ENCODE measurements at regions not wholly inside any gene's neighbourhood (a gene's known extent, or its start where the extent isn't known, plus 50 kb on each side); places are given as distances from the start of the nearest gene placed in this dataset.

GRCh38 chr3:18757476-18757875 is 332.3 kb upstream of the SATB1 start:
- no peak overlapping the region for H3K4me2 ChIP-seq (ENCODE audit: control insufficient read depth, extremely low read depth, insufficient read depth, low read depth, low read length)
- dilution Hi-C loops (cut with MboI; ENCODE audit: extremely low pct_ligation_motif_present, low sequenced_read_pairs) = no loop called here
- no peaks in the 10 kb centered on the region for H4K20me1 ChIP-seq (ENCODE audit: control insufficient read depth, extremely low read depth, insufficient read depth, low read length)
- TF ChIP-seq CTCF (optimal IDR thresholded peaks at IDR 0.05 in 1 of 3, IDR thresholded peaks at IDR 0.05 in 1 of 3, conservative IDR thresholded peaks at IDR 0.05 in 1 of 3; ENCODE audit: extremely low read depth in 1 of 3, insufficient read depth in 2 of 3, low read length in 3 of 3) (no peak), EZH2 (IDR thresholded peaks at IDR 0.05; ENCODE audit: low read length) (no peak)
- H3K9ac ChIP-seq (ENCODE audit: control insufficient read depth, extremely low read depth, insufficient read depth, low read length) = no peak overlapping the region
- H3K9me3 ChIP-seq (ENCODE audit: control insufficient read depth, low read depth, low read length) = no peaks in the 10 kb centered on the region
- no peak overlapping the region for H2AFZ ChIP-seq (ENCODE audit: control insufficient read depth, low read length)
- H3K4me1 ChIP-seq (ENCODE audit: control insufficient read depth, extremely low read depth, insufficient read depth, low read length) = no peaks in the 10 kb centered on the region
- H3K9me1 ChIP-seq (ENCODE audit: control insufficient read depth, extremely low read depth, insufficient read depth, low read length) = no peaks in the 10 kb centered on the region
- FAIRE-seq = no peak
- no peak overlapping the region for H3K4me3 ChIP-seq (ENCODE audit: control insufficient read depth in 2 of 3, extremely low read depth in 1 of 3, insufficient read depth in 2 of 3, low read depth in 1 of 3, low read length in 3 of 3)
- H3K27me3 ChIP-seq (ENCODE audit: control insufficient read depth, extremely low read depth, insufficient read depth, low read length) = no peaks in the 10 kb centered on the region
- no peak for DNase-seq (ENCODE audit: low read depth, low spot score)
- no peaks in the 10 kb centered on the region for H3K79me2 ChIP-seq (ENCODE audit: control insufficient read depth, insufficient read depth, low read length)
- H3K36me3 ChIP-seq (ENCODE audit: control insufficient read depth in 2 of 2, extremely low read depth in 1 of 2, insufficient read depth in 2 of 2, low read length in 2 of 2) = no peaks in the 10 kb centered on the region
- H3K27ac ChIP-seq (ENCODE audit: control insufficient read depth, insufficient read depth, low read length) = no peak overlapping the region

- Histone ChIP-seq H3K9me3 (ENCODE audit: control insufficient read depth, low read depth, low read length) (no peaks in the 10 kb centered on the region), H2AFZ (ENCODE audit: control insufficient read depth, low read length) (no peak overlapping the region), H3K4me2 (ENCODE audit: control insufficient read depth, extremely low read depth, insufficient read depth, low read depth, low read length) (no peak overlapping the region), H3K4me3 (ENCODE audit: control insufficient read depth in 2 of 3, extremely low read depth in 1 of 3, insufficient read depth in 2 of 3, low read depth in 1 of 3, low read length in 3 of 3) (no peak overlapping the region), H3K9me1 (ENCODE audit: control insufficient read depth, extremely low read depth, insufficient read depth, low read length) (no peaks in the 10 kb centered on the region), H3K27ac (ENCODE audit: control insufficient read depth, insufficient read depth, low read length) (no peak overlapping the region), H3K79me2 (ENCODE audit: control insufficient read depth, insufficient read depth, low read length) (no peaks in the 10 kb centered on the region), H3K36me3 (ENCODE audit: control insufficient read depth in 2 of 2, extremely low read depth in 1 of 2, insufficient read depth in 2 of 2, low read length in 2 of 2) (no peaks in the 10 kb centered on the region), H3K27me3 (ENCODE audit: control insufficient read depth, extremely low read depth, insufficient read depth, low read length) (no peaks in the 10 kb centered on the region), H3K9ac (ENCODE audit: control insufficient read depth, extremely low read depth, insufficient read depth, low read length) (no peak overlapping the region), H3K4me1 (ENCODE audit: control insufficient read depth, extremely low read depth, insufficient read depth, low read length) (no peaks in the 10 kb centered on the region), H4K20me1 (ENCODE audit: control insufficient read depth, extremely low read depth, insufficient read depth, low read length) (no peaks in the 10 kb centered on the region)
- dilution Hi-C loops (cut with MboI; ENCODE audit: extremely low pct_ligation_motif_present, low sequenced_read_pairs) = no loop called here
- no peak for FAIRE-seq
- DNase-seq (ENCODE audit: low read depth, low spot score) = no peak
- TF ChIP-seq EZH2 (IDR thresholded peaks at IDR 0.05; ENCODE audit: low read length) (no peak), CTCF (optimal IDR thresholded peaks at IDR 0.05 in 1 of 3, IDR thresholded peaks at IDR 0.05 in 1 of 3, conservative IDR thresholded peaks at IDR 0.05 in 1 of 3; ENCODE audit: extremely low read depth in 1 of 3, insufficient read depth in 2 of 3, low read length in 3 of 3) (no peak)
These were observed 327.3 kb upstream of the SATB1 start for GRCh38 chr3:18752273-18752934.

Measured in keratinocyte (primary cell).